ENCODE measurements at regions not wholly inside any gene's neighbourhood (a gene's known extent, or its start where the extent isn't known, plus 50 kb on each side); places are given as distances from the start of the nearest gene placed in this dataset.

- TF ChIP-seq, protein P1, sequence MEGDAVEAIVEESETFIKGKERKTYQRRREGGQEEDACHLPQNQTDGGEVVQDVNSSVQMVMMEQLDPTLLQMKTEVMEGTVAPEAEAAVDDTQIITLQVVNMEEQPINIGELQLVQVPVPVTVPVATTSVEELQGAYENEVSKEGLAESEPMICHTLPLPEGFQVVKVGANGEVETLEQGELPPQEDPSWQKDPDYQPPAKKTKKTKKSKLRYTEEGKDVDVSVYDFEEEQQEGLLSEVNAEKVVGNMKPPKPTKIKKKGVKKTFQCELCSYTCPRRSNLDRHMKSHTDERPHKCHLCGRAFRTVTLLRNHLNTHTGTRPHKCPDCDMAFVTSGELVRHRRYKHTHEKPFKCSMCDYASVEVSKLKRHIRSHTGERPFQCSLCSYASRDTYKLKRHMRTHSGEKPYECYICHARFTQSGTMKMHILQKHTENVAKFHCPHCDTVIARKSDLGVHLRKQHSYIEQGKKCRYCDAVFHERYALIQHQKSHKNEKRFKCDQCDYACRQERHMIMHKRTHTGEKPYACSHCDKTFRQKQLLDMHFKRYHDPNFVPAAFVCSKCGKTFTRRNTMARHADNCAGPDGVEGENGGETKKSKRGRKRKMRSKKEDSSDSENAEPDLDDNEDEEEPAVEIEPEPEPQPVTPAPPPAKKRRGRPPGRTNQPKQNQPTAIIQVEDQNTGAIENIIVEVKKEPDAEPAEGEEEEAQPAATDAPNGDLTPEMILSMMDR (conservative IDR thresholded peaks at IDR 0.05; ENCODE audit: low read depth in 2 of 2) = no peak
- TF ChIP-seq JUNB (IDR thresholded peaks at IDR 0.05; ENCODE audit: unreplicated experiment) (no peak), EZH2 (IDR thresholded peaks at IDR 0.05; ENCODE audit: low read depth, unreplicated experiment) (no peak)
- TF ChIP-seq, protein P2, sequence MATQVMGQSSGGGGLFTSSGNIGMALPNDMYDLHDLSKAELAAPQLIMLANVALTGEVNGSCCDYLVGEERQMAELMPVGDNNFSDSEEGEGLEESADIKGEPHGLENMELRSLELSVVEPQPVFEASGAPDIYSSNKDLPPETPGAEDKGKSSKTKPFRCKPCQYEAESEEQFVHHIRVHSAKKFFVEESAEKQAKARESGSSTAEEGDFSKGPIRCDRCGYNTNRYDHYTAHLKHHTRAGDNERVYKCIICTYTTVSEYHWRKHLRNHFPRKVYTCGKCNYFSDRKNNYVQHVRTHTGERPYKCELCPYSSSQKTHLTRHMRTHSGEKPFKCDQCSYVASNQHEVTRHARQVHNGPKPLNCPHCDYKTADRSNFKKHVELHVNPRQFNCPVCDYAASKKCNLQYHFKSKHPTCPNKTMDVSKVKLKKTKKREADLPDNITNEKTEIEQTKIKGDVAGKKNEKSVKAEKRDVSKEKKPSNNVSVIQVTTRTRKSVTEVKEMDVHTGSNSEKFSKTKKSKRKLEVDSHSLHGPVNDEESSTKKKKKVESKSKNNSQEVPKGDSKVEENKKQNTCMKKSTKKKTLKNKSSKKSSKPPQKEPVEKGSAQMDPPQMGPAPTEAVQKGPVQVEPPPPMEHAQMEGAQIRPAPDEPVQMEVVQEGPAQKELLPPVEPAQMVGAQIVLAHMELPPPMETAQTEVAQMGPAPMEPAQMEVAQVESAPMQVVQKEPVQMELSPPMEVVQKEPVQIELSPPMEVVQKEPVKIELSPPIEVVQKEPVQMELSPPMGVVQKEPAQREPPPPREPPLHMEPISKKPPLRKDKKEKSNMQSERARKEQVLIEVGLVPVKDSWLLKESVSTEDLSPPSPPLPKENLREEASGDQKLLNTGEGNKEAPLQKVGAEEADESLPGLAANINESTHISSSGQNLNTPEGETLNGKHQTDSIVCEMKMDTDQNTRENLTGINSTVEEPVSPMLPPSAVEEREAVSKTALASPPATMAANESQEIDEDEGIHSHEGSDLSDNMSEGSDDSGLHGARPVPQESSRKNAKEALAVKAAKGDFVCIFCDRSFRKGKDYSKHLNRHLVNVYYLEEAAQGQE (IDR thresholded peaks at IDR 0.05; ENCODE audit: unreplicated experiment) = no peak
These were observed 331.6 kb downstream of the CTTN start for GRCh38 chr11:70729949-70730348.

Data from GM23338 (cell line).